HCT116 (cell line): ENCODE measurements at regions not wholly inside any gene's neighbourhood (a gene's known extent, or its start where the extent isn't known, plus 50 kb on each side); places are given as distances from the start of the nearest gene placed in this dataset.

Experiments used
- EZH2 ChIP-seq: fragments of 200-600 bp; sonication (generic); IDR thresholded peaks from 2 replicates; pipeline ENCODE4 v1.6.1; 2017; ENCODE audit warnings: antibody characterized with exemption, mixed run types
- YY1 ChIP-seq: IDR thresholded peaks from 2 replicates; pipeline ENCODE4 v1.6.1; 2011; ENCODE audit warnings: low read length, low read depth, moderate library complexity, mild to moderate bottlenecking; ENCODE audit not compliant: insufficient replicate concordance; ENCODE audit errors: extremely low read depth
- TF ChIP-seq, protein P1 (sequence below), 3 experiments: fragments of 200-600 bp in 1 of 3; sonication (generic) in 1 of 3; IDR thresholded peaks in 2 of 3; conservative IDR thresholded peaks in 1 of 3; 2 replicates each; pipeline ENCODE4 v1.5.1; 2012 to 2017; ENCODE audit warnings: low read depth in 2 of 3, low read length in 2 of 3, antibody characterized with exemption in 1 of 3, borderline replicate concordance in 1 of 3, control low read depth in 1 of 3, mild to moderate bottlenecking in 1 of 3, mixed read lengths in 1 of 3, mixed run types in 1 of 3, moderate library complexity in 1 of 3; ENCODE audit not compliant: insufficient read depth in 1 of 3

DNA sequence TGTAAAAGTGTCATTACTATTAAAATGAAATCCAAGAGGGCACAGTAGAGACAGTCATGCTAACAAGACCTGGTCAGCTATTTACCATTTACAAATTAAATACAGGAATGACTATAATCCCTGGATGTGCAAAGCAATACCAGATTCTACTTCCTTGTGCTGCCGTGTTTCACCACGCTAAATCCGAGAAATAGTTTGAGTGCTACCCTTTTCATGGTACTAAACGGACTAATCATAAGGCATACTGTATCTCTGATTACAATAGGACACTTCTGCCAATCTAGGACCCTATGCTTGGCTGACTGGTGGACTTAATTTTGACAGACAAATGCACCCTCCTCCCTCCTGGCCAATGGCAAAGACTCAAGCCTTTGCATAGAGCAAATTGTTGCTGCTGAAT, 63.0 kb upstream of the NR2F2 start:
- TF ChIP-seq, protein P1, sequence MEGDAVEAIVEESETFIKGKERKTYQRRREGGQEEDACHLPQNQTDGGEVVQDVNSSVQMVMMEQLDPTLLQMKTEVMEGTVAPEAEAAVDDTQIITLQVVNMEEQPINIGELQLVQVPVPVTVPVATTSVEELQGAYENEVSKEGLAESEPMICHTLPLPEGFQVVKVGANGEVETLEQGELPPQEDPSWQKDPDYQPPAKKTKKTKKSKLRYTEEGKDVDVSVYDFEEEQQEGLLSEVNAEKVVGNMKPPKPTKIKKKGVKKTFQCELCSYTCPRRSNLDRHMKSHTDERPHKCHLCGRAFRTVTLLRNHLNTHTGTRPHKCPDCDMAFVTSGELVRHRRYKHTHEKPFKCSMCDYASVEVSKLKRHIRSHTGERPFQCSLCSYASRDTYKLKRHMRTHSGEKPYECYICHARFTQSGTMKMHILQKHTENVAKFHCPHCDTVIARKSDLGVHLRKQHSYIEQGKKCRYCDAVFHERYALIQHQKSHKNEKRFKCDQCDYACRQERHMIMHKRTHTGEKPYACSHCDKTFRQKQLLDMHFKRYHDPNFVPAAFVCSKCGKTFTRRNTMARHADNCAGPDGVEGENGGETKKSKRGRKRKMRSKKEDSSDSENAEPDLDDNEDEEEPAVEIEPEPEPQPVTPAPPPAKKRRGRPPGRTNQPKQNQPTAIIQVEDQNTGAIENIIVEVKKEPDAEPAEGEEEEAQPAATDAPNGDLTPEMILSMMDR (IDR thresholded peaks at IDR 0.05 in 2 of 3, conservative IDR thresholded peaks at IDR 0.05 in 1 of 3; ENCODE audit: borderline replicate concordance in 1 of 3, insufficient read depth in 1 of 3, low read depth in 2 of 3, low read length in 2 of 3) = no peak
- no peak for TF ChIP-seq YY1
- TF ChIP-seq EZH2 = no peak
